GM12891 (cell line): ENCODE measurements at regions not wholly inside any gene's neighbourhood (a gene's known extent, or its start where the extent isn't known, plus 50 kb on each side); places are given as distances from the start of the nearest gene placed in this dataset.

Source experiments
- PAX5 ChIP-seq: IDR thresholded peaks from 2 replicates; pipeline ENCODE4 v1.6.1; 2011; ENCODE audit warnings: low read length, moderate library complexity, mild to moderate bottlenecking; ENCODE audit not compliant: insufficient read depth, severe bottlenecking
- POLR2A ChIP-seq: IDR thresholded peaks from 2 replicates; pipeline ENCODE4 v1.6.1; 2011; ENCODE audit warnings: low read depth, low read length, control low read depth
- POLR2AphosphoS5 ChIP-seq: IDR thresholded peaks from 2 replicates; pipeline ENCODE4 v1.6.1; 2011; ENCODE audit warnings: low read depth, low read length, control low read depth
- SPI1 ChIP-seq: IDR thresholded peaks from 2 replicates; pipeline ENCODE4 v1.6.1; 2011; ENCODE audit warnings: low read depth, low read length, control low read depth
- TAF1 ChIP-seq: IDR thresholded peaks from 2 replicates; pipeline ENCODE4 v1.6.1; 2011; ENCODE audit warnings: low read depth, low read length, control low read depth

- TF ChIP-seq POLR2A (no peak), POLR2AphosphoS5 (no peak), TAF1 (no peak), PAX5 (no peak), SPI1 (no peak)
Observed at GRCh38 chr9:81308404-81308803, 380.9 kb downstream of the TLE1 start.
